Nucleus accumbens (tissue), 56 donors: ENCODE measurements at regions not wholly inside any gene's neighbourhood (a gene's known extent, or its start where the extent isn't known, plus 50 kb on each side); places are given as distances from the start of the nearest gene placed in this dataset.
A peak's percentile ranks its signal among the peaks of the same experiment; 100 is the strongest.
"Not testable (repeated sequence)": the region's sequence is repeated elsewhere in the genome, so short reads cannot be mapped to it uniquely, and the experiment has no call there.

ENCODE experiments used
- DNase-seq, 56 donors: peaks; one replicate each; lab custom pipeline; 2025; lab: John Stamatoyannopoulos, UW

GRCh38 chr13:44050450-44051063 lies 170.9 kb downstream of the LACC1 start:
- DNase-seq = peak in 1 of 56 donors; percentile 4

GRCh38 chr13:44051405-44051804 lies 171.7 kb downstream of the LACC1 start:
- no peak for DNase-seq

- DNase-seq = no peak
Measured at GRCh38 chr13:44051918-44052675, 172.4 kb downstream of the LACC1 start.

DNA sequence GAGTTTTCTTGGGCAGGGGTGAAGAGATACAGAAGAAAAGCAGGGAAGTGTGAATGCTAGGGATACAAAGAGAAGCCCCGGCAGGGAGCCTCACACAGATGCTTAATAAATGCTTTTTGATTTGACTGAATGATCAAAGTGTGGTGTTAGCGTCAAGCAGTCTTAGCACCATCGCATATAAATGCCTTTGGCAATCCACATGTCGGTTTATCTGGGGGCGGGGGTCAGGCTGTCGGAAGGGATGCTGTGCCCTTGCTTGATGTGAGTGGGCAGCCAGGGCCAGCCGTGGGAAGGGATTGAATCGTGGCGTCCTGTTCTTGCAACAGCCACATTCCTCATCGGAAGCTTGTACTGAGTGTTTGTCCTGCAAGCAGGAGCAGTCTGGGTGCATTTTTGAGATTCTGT lies 173.1 kb downstream of the LACC1 start:
- DNase-seq = peak in 3 of 56 donors; percentile 1 to 12 (median 5)

DNA sequence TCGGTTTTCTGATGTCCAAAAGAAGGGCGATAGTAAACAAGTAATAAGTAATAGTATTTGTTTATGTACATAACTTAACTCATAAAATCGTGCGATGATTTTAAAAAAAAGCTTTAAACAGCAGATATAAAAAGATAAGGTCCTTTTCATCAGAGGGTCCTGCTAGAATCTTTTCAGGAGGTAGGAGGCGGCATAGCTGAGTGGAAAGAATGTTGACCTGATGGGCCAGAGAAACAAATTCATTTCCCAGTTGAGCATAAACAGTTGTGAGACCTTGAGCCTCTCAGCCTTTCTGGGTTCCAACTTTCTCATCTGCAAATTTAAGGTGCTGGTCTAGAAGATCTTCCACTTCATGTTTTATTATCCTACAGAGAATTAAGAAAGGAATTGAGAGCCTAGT lies 173.5 kb downstream of the LACC1 start:
- DNase-seq = no peak

- DNase-seq = no peak
Measured at GRCh38 chr13:44054525-44054924, 174.8 kb downstream of the LACC1 start.

GRCh38 chr13:44055681-44056080 lies 176.0 kb downstream of the LACC1 start:
- not testable (repeated sequence) for DNase-seq

- no peak for DNase-seq
Measured at GRCh38 chr13:44058067-44058466, 178.4 kb downstream of the LACC1 start.

DNA sequence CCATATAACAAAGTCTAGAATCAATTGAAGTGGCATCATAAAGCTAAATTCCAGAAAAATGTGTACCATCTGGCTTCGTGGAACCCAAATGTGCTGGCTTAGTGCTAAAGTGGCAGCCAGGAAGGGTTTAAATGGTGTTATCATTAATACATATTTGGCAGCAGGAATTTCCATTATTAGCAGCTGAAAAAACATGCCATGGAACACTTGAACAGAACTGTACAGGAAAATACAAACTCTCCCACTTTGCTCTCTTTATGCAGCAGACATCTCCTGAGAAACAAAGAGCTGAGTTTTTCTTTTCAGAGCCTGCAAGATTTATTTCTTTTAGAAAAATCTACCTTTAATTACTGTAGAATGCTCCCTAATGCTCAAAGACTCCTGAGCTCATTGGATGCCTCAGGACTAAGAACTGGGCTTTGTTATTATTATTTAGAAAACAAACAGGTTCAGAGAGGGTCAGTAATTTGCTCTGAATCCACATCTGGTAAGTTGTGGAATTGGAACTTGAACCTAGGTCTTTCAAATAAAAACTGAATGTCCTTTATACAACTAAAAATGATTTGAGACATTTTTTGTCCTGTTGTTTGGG lies 179.0 kb downstream of the LACC1 start:
- DNase-seq = no peak

GRCh38 chr13:44061876-44062275 lies 182.2 kb downstream of the LACC1 start:
- no peak for DNase-seq

DNA sequence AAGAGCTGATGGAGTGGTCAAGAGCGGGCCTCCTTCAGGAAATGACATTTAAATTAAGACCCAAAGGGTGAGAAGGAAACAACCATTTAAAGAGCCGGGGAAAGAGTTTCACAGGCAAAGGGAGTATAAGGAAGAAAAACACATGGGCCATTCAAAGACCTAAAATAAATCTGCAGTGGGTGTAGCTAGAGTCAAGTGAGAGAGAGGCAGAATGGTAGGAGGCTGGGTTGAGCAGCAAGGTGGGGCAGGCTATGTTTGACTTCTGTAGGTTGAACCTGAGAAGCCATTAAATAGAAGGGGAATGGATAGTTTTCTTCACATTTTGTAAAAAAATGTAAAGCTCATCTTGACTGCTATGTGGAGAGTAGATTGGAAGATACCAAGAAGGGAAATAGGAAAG lies 183.8 kb downstream of the LACC1 start:
- DNase-seq = no peak

GRCh38 chr13:44063881-44064280 lies 184.2 kb downstream of the LACC1 start:
- DNase-seq = no peak

GRCh38 chr13:44064357-44064756 lies 184.7 kb downstream of the LACC1 start:
- DNase-seq = no peak

DNA sequence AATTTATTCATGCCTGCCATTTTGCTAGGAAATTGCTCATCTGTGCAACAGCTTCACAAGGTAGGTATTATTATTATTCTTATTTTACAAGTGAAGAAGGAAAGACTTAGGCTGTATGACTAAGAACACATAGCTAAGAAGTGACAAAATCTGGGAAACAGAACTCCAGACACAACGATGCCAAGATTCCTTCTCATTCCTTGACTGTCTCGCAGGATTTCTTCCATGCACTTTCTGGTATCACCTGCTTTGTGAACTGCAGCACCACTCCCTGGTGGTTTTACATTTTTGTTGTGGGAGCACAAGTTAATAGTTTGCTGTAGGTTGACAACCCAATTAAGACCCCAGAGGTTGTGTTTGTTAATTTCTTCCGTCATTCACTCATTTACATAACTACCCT lies 188.5 kb downstream of the LACC1 start:
- no peak for DNase-seq

- no peak for DNase-seq
Measured at GRCh38 chr13:44068737-44069136, 189.0 kb downstream of the LACC1 start.

GRCh38 chr13:44072536-44072935 lies 192.8 kb downstream of the LACC1 start:
- DNase-seq = no peak

DNA sequence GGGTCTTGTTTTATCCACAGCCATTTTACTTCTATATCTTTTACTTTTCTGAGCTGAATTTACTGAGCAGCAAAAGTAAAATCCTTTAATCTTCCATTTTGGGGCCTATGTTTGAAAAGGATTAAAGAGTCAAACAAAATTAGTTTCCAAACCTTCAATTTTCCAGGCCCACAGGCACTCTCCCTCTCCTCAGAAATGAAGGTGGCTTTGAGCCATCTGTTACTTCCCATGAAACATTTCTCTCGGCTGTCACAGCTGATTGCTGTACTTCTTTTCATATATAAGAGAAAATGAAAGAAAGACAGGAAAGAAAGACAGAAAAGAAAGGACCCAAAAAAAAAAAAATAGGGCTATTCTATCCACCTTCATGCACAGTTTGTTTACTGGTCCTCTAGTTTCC lies 194.9 kb downstream of the LACC1 start:
- DNase-seq = no peak

- no peak for DNase-seq
Measured at GRCh38 chr13:44075113-44075512, 195.4 kb downstream of the LACC1 start.

- no peak for DNase-seq
Measured at GRCh38 chr13:44078806-44079376, 199.2 kb downstream of the LACC1 start.

- no peak for DNase-seq
Measured at GRCh38 chr13:44079413-44080205, 199.9 kb downstream of the LACC1 start.

- DNase-seq = peak in 4 of 56 donors; percentile 4 to 14 (median 8)
Measured at GRCh38 chr13:44084146-44084545, 204.4 kb downstream of the LACC1 start.
